HEK293 (cell line): ENCODE measurements at regions not wholly inside any gene's neighbourhood (a gene's known extent, or its start where the extent isn't known, plus 50 kb on each side); places are given as distances from the start of the nearest gene placed in this dataset.

Experiments used
- ATF2 ChIP-seq: fragments of 450-650 bp; formaldehyde crosslinking; IDR thresholded peaks from 2 replicates; pipeline ENCODE4 v1.5.1; 2016; ENCODE audit warnings: missing biosample characterization, missing genetic modification characterization, low read depth
- CTCF ChIP-seq: fragments of 450-650 bp; formaldehyde crosslinking; IDR thresholded peaks from 2 replicates; pipeline ENCODE4 v1.5.1; 2016; ENCODE audit warnings: missing biosample characterization, missing genetic modification characterization
- TCF7L2 ChIP-seq: IDR thresholded peaks from 2 replicates; pipeline ENCODE4 v1.6.1; 2011; ENCODE audit warnings: low read depth, mild to moderate bottlenecking, inconsistent platforms, low read length, moderate library complexity, borderline replicate concordance
- ZBTB11 ChIP-seq: fragments of 450-650 bp; formaldehyde crosslinking; conservative IDR thresholded peaks from 2 replicates; pipeline ENCODE4 v1.5.1; 2016; ENCODE audit warnings: low read depth, missing biosample characterization, missing genetic modification characterization
- ZBTB44 ChIP-seq: fragments of 450-650 bp; IDR thresholded peaks from 2 replicates; pipeline ENCODE4 v1.5.1; 2018; ENCODE audit warnings: missing biosample characterization, mild to moderate bottlenecking, missing genetic modification characterization
- ZNF133 ChIP-seq: fragments of 450-650 bp; formaldehyde crosslinking; IDR thresholded peaks from 2 replicates; pipeline ENCODE4 v1.5.1; 2016; ENCODE audit warnings: missing biosample characterization, missing genetic modification characterization
- ZNF140 ChIP-seq: fragments of 450-650 bp; formaldehyde crosslinking; IDR thresholded peaks from 2 replicates; pipeline ENCODE4 v1.5.1; 2016; ENCODE audit warnings: missing biosample characterization, missing genetic modification characterization
- ZNF24 ChIP-seq: fragments of 450-650 bp; formaldehyde crosslinking; IDR thresholded peaks from 2 replicates; pipeline ENCODE4 v1.5.1; 2016; ENCODE audit warnings: missing biosample characterization, missing genetic modification characterization
- ZNF664 ChIP-seq: fragments of 450-650 bp; formaldehyde crosslinking; IDR thresholded peaks from 2 replicates; pipeline ENCODE4 v1.5.1; 2016; ENCODE audit warnings: missing biosample characterization, missing genetic modification characterization

DNA sequence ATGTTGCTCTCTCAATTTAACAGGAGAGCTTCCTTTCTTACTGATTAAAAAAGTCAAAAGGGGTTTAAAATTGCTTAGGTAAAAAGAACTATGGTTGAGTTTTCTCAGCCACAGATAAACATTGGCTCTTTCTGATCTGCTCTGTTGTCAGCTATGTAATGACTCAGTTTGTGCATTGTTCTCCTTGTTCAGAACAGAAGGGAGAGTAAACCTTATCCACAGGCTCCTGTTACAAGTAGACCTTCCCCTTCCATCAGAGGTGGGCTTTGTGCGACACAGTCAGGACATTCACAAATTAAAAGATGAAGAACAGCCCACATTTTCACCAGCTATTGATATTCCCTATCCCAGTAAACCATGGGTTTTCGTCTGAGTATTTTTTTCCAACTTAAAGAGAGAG lies 236.3 kb upstream of the SEMA6A start:
- TF ChIP-seq CTCF (tag by site-specific recombination): no peak
- no peak for TF ChIP-seq ZNF133 (tag by site-specific recombination)
- TF ChIP-seq ZNF140 (tag by site-specific recombination): no peak
- no peak for TF ChIP-seq TCF7L2
- TF ChIP-seq ZNF24 (tag by site-specific recombination): no peak
- no peak for TF ChIP-seq ZBTB11 (tag by site-specific recombination)
- no peak for TF ChIP-seq ATF2 (tag by site-specific recombination)
- TF ChIP-seq ZBTB44 (tag by site-specific recombination): no peak
- no peak for TF ChIP-seq ZNF664
